Tibial nerve (tissue), 4 donors: ENCODE measurements at regions not wholly inside any gene's neighbourhood (a gene's known extent, or its start where the extent isn't known, plus 50 kb on each side); places are given as distances from the start of the nearest gene placed in this dataset.

Experiments
- DNase-seq, 2 donors: peaks; one replicate each; pipeline ENCODE4 v3.0.0-alpha.2; 2019; ENCODE audit warnings: low spot score in 2 of 2
- H3K27ac ChIP-seq, 4 donors: fragments of 200-600 bp; sonication (generic) in 3 of 4; one replicate each; pipeline ENCODE4 v1.5.1; 2017 to 2019; ENCODE audit warnings: mild to moderate bottlenecking in 1 of 4
- H3K27me3 ChIP-seq, 2 donors: fragments of 200-600 bp; sonication (generic) in 1 of 2; one replicate each; pipeline versions ENCODE4 v1.5.1 to v1.6.0; 2017 to 2019
- H3K36me3 ChIP-seq, 3 donors: fragments of 200-600 bp; sonication (generic); one replicate each; pipeline ENCODE4 v1.5.1; 2018 to 2019
- H3K4me1 ChIP-seq, 4 donors: fragments of 200-600 bp; sonication (generic) in 3 of 4; one replicate each; pipeline ENCODE4 v1.5.1; 2017 to 2019
- H3K4me3 ChIP-seq, 4 donors: fragments of 200-600 bp; sonication (generic) in 3 of 4; one replicate each; pipeline ENCODE4 v1.5.1; 2017 to 2019; ENCODE audit warnings: mild to moderate bottlenecking in 1 of 4, moderate library complexity in 1 of 4
- H3K9me3 ChIP-seq, 4 donors: fragments of 200-600 bp; sonication (generic) in 3 of 4; one replicate each; pipeline ENCODE4 v1.5.1; 2017 to 2019
- CTCF ChIP-seq, 5 experiments: fragments of 200-600 bp in 3 of 5; fragments of 450-650 bp in 2 of 5; sonication (generic) in 3 of 5; IDR thresholded peaks; one replicate each; pipeline ENCODE4 v1.5.1; 2016 to 2019; ENCODE audit warnings: antibody characterized with exemption in 5 of 5, mild to moderate bottlenecking in 3 of 5, moderate library complexity in 2 of 5
- EP300 ChIP-seq, 2 donors: sonication (generic); formaldehyde crosslinking; IDR thresholded peaks; one replicate each; pipeline ENCODE4 v1.6.1; 2017; ENCODE audit warnings: antibody characterized with exemption in 2 of 2, mild to moderate bottlenecking in 1 of 2
- POLR2A ChIP-seq, 2 donors: fragments of 450-650 bp; IDR thresholded peaks; one replicate each; pipeline ENCODE4 v1.6.1; 2017; ENCODE audit warnings: antibody characterized with exemption in 2 of 2, mild to moderate bottlenecking in 2 of 2, moderate library complexity in 2 of 2
- WGBS, 2 donors: methylation state at CpG; one replicate each; pipeline ENCODE4 v1.1.5; 2018; 5-methylcytosine and 5-hydroxymethylcytosine counted together

- DNase-seq, result no peak
- Histone ChIP-seq H3K27me3 (no peaks in the 10 kb centered on the region), H3K27ac (no peak overlapping the region), H3K4me1 (no peaks in the 10 kb centered on the region), H3K4me3 (no peak overlapping the region), H3K36me3 (no peaks in the 10 kb centered on the region), H3K9me3 (no peaks in the 10 kb centered on the region)
- TF ChIP-seq POLR2A (IDR thresholded peaks at IDR 0.05) (no peak), CTCF (IDR thresholded peaks at IDR 0.05) (no peak), EP300 (IDR thresholded peaks at IDR 0.05) (no peak)
- 54 to 58% methylated on average over 2 of the region's 2 CpGs for WGBS, 2 donors
These were observed 498.2 kb upstream of the CITED2 start for GRCh38 chr6:139872665-139873064.

DNA sequence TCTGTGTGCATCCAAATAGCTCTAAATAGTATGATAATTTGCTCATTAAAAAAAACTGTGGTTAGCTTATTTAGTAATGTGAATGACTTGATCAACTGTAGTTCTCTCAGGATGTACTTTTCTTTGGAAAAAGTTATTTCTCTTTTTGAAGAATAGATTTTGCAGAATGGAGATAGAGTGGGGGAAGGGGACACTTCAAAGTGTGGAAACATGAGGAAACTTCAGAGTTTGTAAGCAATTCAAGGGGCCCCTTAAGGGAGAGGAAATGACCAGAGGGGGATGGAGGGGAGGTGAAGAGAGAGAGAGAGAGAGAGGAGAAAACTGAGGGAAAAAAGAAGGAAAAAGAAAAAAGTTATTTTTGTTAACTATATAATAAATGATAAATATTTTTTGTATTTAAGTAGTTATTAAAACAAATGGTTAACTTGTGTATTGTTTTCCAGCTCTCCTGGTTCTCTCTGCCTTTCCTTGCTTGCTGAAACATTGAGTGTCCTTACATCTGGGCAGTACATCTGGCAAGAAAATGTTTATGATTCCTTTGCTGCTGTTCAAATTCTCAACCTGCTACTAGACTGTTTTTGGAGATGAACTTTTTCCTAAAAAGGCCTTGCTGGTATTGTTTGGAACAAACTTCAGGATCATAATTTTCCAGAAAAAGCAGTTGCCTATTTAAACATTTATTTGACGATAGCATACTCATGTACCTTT is 497.5 kb upstream of the CITED2 start:
- no peaks in the 10 kb centered on the region for H3K27me3 ChIP-seq
- H3K9me3 ChIP-seq, result no peaks in the 10 kb centered on the region
- WGBS, 2 donors, result 59 to 83% methylated on average over 1 of the region's 1 CpG
- no peaks in the 10 kb centered on the region for H3K36me3 ChIP-seq
- no peak for DNase-seq
- no peak for TF ChIP-seq EP300 (IDR thresholded peaks at IDR 0.05)
- no peak for TF ChIP-seq CTCF (IDR thresholded peaks at IDR 0.05)
- TF ChIP-seq POLR2A (IDR thresholded peaks at IDR 0.05), result no peak
- no peaks in the 10 kb centered on the region for H3K4me1 ChIP-seq
- no peak overlapping the region for H3K4me3 ChIP-seq
- H3K27ac ChIP-seq, result no peak overlapping the region

DNA sequence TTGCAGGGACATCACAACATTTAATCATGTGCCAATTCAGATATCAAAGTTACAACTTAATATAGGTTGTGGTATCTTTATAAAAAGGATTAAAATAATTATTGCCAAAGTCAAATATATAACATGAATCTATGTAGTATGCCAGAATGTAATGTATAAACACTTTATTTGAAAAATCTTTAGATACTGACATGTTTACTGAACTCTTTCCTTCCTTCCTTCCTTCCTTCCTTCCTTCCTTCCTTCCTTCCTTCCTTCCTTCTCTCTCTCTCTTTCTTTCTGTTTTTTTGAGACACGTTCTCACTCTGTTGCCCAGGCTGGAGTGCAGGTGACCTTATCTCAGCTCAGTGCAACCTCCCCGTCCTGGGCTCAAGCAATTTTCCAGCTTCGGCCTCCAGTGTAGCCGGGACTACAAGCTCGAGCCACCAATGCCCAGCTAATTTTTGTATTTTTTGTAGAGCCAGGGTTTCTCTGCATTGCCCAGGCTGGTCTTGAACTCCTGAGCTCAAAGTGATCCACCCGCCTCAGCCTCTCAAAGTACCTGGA is 496.8 kb upstream of the CITED2 start:
- Histone ChIP-seq H3K36me3 (no peaks in the 10 kb centered on the region), H3K9me3 (no peaks in the 10 kb centered on the region), H3K4me3 (no peak overlapping the region), H3K27ac (no peak overlapping the region), H3K4me1 (no peaks in the 10 kb centered on the region), H3K27me3 (no peaks in the 10 kb centered on the region)
- 88 to 91% methylated on average over 6 of the region's 6 CpGs for WGBS, 2 donors
- no peak for DNase-seq
- TF ChIP-seq EP300 (IDR thresholded peaks at IDR 0.05), result no peak
- TF ChIP-seq POLR2A (IDR thresholded peaks at IDR 0.05), result no peak
- TF ChIP-seq CTCF (IDR thresholded peaks at IDR 0.05), result no peak

GRCh38 chr6:139868576-139868975 is 494.1 kb upstream of the CITED2 start:
- H3K4me1 ChIP-seq, result no peaks in the 10 kb centered on the region
- no peak overlapping the region for H3K27ac ChIP-seq
- WGBS, 2 donors, result 54 to 56% methylated on average over 2 of the region's 2 CpGs
- no peaks in the 10 kb centered on the region for H3K27me3 ChIP-seq
- DNase-seq, result no peak
- H3K4me3 ChIP-seq, result no peak overlapping the region
- no peaks in the 10 kb centered on the region for H3K36me3 ChIP-seq
- H3K9me3 ChIP-seq, result no peaks in the 10 kb centered on the region
- TF ChIP-seq CTCF (IDR thresholded peaks at IDR 0.05), result no peak
- no peak for TF ChIP-seq POLR2A (IDR thresholded peaks at IDR 0.05)

GRCh38 chr6:139863964-139864363 is 489.5 kb upstream of the CITED2 start:
- Histone ChIP-seq H3K4me1 (no peaks in the 10 kb centered on the region), H3K4me3 (no peak overlapping the region), H3K27me3 (no peaks in the 10 kb centered on the region), H3K9me3 (no peaks in the 10 kb centered on the region), H3K36me3 (no peaks in the 10 kb centered on the region), H3K27ac (no peak overlapping the region)
- 36 to 45% methylated on average over 1 of the region's 1 CpG for WGBS, 2 donors
- DNase-seq, result no peak
- TF ChIP-seq EP300 (IDR thresholded peaks at IDR 0.05) (no peak), POLR2A (IDR thresholded peaks at IDR 0.05) (no peak), CTCF (IDR thresholded peaks at IDR 0.05) (no peak)
